K562 (cell line): ENCODE measurements at regions not wholly inside any gene's neighbourhood (a gene's known extent, or its start where the extent isn't known, plus 50 kb on each side); places are given as distances from the start of the nearest gene placed in this dataset.
"Not testable (repeated sequence)": the region's sequence is repeated elsewhere in the genome, so short reads cannot be mapped to it uniquely, and the experiment has no call there.

Experiments used
- ATAC-seq: fragments of 200-7000 bp; cut with Tn5 transposase; 3 replicates; pipeline ENCODE4 v1.9.1; 2020; ENCODE audit warnings: moderate library complexity
- BruUV-seq: library from RNA; stranded (reverse); fragments of 400-500 nt; replicated peaks from 2 replicates; lab custom pipeline; 2021; lab: Mats Ljungman, UMichigan
- CTCF ChIA-PET: fragments of 300-600 bp; formaldehyde crosslinking; extraction: SDS; loops from one replicate; lab custom pipeline; 2021; ENCODE audit warnings: low intra/inter-chr PET ratio; lab: Yijun Ruan, JAX
- POLR2A ChIA-PET: fragments of 300-600, 350-650 bp; sonication (Branson Sonifier 250); formaldehyde crosslinking; extraction: SDS; loops from one replicate; lab custom pipeline; 2021; ENCODE audit warnings: antibody characterized with exemption, inconsistent platforms; lab: Yijun Ruan, JAX
- DNase-seq, 4 experiments: peaks; one replicate each; pipeline versions ENCODE4 v3.0.0 to v3.0.0-alpha.2; 2011 to 2018; ENCODE audit warnings: low spot score in 3 of 4, mixed read lengths in 3 of 4; ENCODE audit errors: extremely low read depth in 1 of 4
- FAIRE-seq: peaks from 2 replicates; lab custom pipeline; 2011; peaks lifted over from hg19 to GRCh38; lab: Jason Lieb, UNC
- H2AFZ ChIP-seq: 2 replicates; pipeline ENCODE4 v1.6.0; 2011; ENCODE audit warnings: low read depth, low read length, control low read depth, inconsistent platforms
- H3K27ac ChIP-seq: fragments of 200-600 bp; 3 replicates; pipeline ENCODE4 v1.8.0; 2011; ENCODE audit warnings: low read depth, mild to moderate bottlenecking, control low read depth, inconsistent platforms, low read length, moderate library complexity, mixed read lengths; ENCODE audit errors: extremely low read depth
- H3K27me3 ChIP-seq, 2 experiments: fragments of 300-600 bp in 1 of 2; 2 replicates in 1 of 2; 3 replicates in 1 of 2; pipeline versions ENCODE4 v1.6.0 to v1.8.0; 2011; ENCODE audit warnings: inconsistent platforms in 2 of 2, low read length in 2 of 2, mild to moderate bottlenecking in 1 of 2, mixed read lengths in 1 of 2, moderate library complexity in 1 of 2; ENCODE audit not compliant: control insufficient read depth in 2 of 2, insufficient read depth in 2 of 2
- H3K36me3 ChIP-seq: fragments of 300-600 bp; 3 replicates; pipeline ENCODE4 v1.8.0; 2011; ENCODE audit warnings: mild to moderate bottlenecking, low read length, inconsistent platforms; ENCODE audit not compliant: control insufficient read depth, insufficient read depth
- H3K4me1 ChIP-seq, 2 experiments: fragments of 200-600 bp in 1 of 2; replicated peaks in 1 of 2; 2 replicates in 1 of 2; 3 replicates in 1 of 2; pipeline versions ENCODE4 v1.5.1 to v1.8.0; 2011; ENCODE audit warnings: inconsistent platforms in 2 of 2, low read length in 2 of 2, mild to moderate bottlenecking in 1 of 2, mixed read lengths in 1 of 2, moderate library complexity in 1 of 2; ENCODE audit not compliant: control insufficient read depth in 2 of 2, insufficient read depth in 2 of 2
- H3K4me2 ChIP-seq: 2 replicates; pipeline ENCODE4 v1.6.1; 2011; ENCODE audit warnings: low read length, control low read depth, inconsistent platforms, mixed read lengths; ENCODE audit not compliant: insufficient read depth
- H3K4me3 ChIP-seq: fragments of 200-600 bp; sonication (generic), shearing (Covaris generic); 2 replicates; pipeline ENCODE4 v1.5.1; 2016; ENCODE audit warnings: control low read depth, inconsistent platforms
- H3K79me2 ChIP-seq: fragments of 200-600 bp; 3 replicates; pipeline ENCODE4 v1.8.0; 2011; ENCODE audit warnings: low read length, inconsistent platforms; ENCODE audit not compliant: control insufficient read depth, insufficient read depth
- H3K9ac ChIP-seq, 2 experiments: 2 replicates each; pipeline versions ENCODE4 v1.6.0 to v1.6.1; 2011; ENCODE audit warnings: low read depth in 2 of 2, low read length in 2 of 2, control low read depth in 1 of 2, inconsistent platforms in 1 of 2, mild to moderate bottlenecking in 1 of 2, mixed read lengths in 1 of 2; ENCODE audit not compliant: insufficient read depth in 1 of 2
- H3K9me1 ChIP-seq: one replicate; pipeline ENCODE4 v1.6.0; 2011; ENCODE audit warnings: inconsistent platforms, mild to moderate bottlenecking, low read length, moderate library complexity; ENCODE audit not compliant: control insufficient read depth, insufficient read depth
- H3K9me3 ChIP-seq: replicated peaks from 2 replicates; pipeline ENCODE4 v1.5.1; 2011; ENCODE audit warnings: low read depth, low read length, inconsistent platforms; ENCODE audit not compliant: control insufficient read depth, insufficient read depth
- H4K20me1 ChIP-seq: replicated peaks from 2 replicates; pipeline ENCODE4 v1.6.1; 2011; ENCODE audit warnings: low read length, inconsistent platforms, mixed read lengths; ENCODE audit not compliant: control insufficient read depth, insufficient read depth
- CBFA2T3 ChIP-seq: fragments of 450-650 bp; IDR thresholded peaks from 2 replicates; pipeline ENCODE4 v1.6.1; 2017
- SMARCA4 ChIP-seq: fragments of 450-650 bp; IDR thresholded peaks from 2 replicates; pipeline ENCODE4 v1.6.1; 2016
- SP2 ChIP-seq: IDR thresholded peaks from 2 replicates; pipeline ENCODE4 v1.6.1; 2011; ENCODE audit warnings: mild to moderate bottlenecking, low read depth, low read length, moderate library complexity; ENCODE audit not compliant: poor library complexity, severe bottlenecking; ENCODE audit errors: extremely low read depth
- TRIM24 ChIP-seq, 2 experiments: fragments of 450-650 bp; IDR thresholded peaks; 2 replicates each; pipeline ENCODE4 v1.6.1; 2016
- in situ Hi-C: fragments of 300-500 bp; cut with MboI; formaldehyde crosslinking; loops from 4 replicates; pipeline ENCODE4 v1.15.0; 2018; ENCODE audit warnings: inconsistent platforms, mixed read lengths
- intact Hi-C: fragments of 100-400 bp; cut with micrococcal nuclease; formaldehyde crosslinking; loops from 2 replicates; pipeline ENCODE4 v1.14.2; 2022
- TF ChIP-seq, protein P1 (sequence below): fragments of 200-800 bp; sonication (Bioruptor generic); IDR thresholded peaks from 2 replicates; pipeline ENCODE4 v1.6.1; 2017; ENCODE audit warnings: missing genetic modification characterization, missing compliant biosample characterization
- TF ChIP-seq, protein P2 (sequence below), 2 experiments: fragments of 450-650 bp; IDR thresholded peaks; 2 replicates each; pipeline ENCODE4 v1.6.1; 2018; ENCODE audit warnings: mild to moderate bottlenecking in 2 of 2, low read depth in 1 of 2; ENCODE audit not compliant: partially characterized antibody in 2 of 2

DNA sequence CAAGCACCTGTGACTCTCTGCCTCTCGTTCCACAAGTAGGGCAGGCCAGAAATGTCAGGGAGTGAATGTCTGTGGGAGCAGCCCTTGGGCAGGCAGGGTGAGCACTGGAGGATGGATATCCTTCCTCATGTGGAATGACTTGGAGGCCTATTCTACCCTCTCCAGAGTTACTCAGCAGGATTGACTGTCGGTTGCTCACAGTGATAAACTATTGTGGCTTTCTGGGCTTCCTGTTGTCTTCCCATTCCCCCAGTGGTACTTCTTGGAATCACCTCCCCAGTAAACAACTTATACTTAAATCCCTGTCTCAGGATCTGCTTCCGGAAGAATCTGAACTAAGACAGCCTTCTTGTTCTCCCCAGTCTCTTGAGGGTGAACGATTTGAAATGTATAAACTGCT is 79.6 kb upstream of the MANSC4 start (continued):
- TF ChIP-seq SP2 = no peak
- TF ChIP-seq, protein P1, sequence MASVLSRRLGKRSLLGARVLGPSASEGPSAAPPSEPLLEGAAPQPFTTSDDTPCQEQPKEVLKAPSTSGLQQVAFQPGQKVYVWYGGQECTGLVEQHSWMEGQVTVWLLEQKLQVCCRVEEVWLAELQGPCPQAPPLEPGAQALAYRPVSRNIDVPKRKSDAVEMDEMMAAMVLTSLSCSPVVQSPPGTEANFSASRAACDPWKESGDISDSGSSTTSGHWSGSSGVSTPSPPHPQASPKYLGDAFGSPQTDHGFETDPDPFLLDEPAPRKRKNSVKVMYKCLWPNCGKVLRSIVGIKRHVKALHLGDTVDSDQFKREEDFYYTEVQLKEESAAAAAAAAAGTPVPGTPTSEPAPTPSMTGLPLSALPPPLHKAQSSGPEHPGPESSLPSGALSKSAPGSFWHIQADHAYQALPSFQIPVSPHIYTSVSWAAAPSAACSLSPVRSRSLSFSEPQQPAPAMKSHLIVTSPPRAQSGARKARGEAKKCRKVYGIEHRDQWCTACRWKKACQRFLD (CRISPR knock-in tag) = peak; percentile 81; the same call in 1 of the 2 replicates
- peak; percentile 20; the same call in 1 of the 2 replicates for TF ChIP-seq CBFA2T3
- no peak for TF ChIP-seq SMARCA4
- TF ChIP-seq, all 486 proteins: peak for 28

DNA sequence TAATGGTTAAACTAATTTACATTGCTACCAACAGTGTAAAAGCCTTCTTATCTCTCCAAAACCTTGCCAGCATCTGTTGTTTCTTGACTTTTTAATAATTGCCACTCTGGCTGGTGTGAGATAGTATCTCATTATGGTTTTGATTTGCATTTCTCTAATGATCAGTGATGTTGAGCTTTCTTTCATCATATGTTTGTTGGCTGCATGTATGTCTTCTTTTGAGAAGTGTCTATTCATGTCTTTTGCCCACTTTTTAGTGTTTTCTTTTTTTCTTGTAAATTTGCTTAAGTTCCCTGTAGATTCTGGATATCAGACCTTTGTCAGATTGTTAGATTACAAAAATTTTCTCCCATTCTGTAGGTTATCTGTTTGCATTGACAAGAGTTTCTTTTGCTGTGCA is 77.0 kb upstream of the MANSC4 start:
- H2AFZ ChIP-seq, H3K9me3 ChIP-seq, in situ Hi-C loops, DNase-seq, H3K4me2 ChIP-seq, H3K27me3 ChIP-seq, ATAC-seq, H3K9ac ChIP-seq, H4K20me1 ChIP-seq, H3K36me3 ChIP-seq, BruUV-seq, H3K4me3 ChIP-seq, POLR2A ChIA-PET, H3K79me2 ChIP-seq, intact Hi-C loops, H3K9me1 ChIP-seq, H3K27ac ChIP-seq, CTCF ChIA-PET, FAIRE-seq: not testable (repeated sequence)
- TF ChIP-seq, protein P2, sequence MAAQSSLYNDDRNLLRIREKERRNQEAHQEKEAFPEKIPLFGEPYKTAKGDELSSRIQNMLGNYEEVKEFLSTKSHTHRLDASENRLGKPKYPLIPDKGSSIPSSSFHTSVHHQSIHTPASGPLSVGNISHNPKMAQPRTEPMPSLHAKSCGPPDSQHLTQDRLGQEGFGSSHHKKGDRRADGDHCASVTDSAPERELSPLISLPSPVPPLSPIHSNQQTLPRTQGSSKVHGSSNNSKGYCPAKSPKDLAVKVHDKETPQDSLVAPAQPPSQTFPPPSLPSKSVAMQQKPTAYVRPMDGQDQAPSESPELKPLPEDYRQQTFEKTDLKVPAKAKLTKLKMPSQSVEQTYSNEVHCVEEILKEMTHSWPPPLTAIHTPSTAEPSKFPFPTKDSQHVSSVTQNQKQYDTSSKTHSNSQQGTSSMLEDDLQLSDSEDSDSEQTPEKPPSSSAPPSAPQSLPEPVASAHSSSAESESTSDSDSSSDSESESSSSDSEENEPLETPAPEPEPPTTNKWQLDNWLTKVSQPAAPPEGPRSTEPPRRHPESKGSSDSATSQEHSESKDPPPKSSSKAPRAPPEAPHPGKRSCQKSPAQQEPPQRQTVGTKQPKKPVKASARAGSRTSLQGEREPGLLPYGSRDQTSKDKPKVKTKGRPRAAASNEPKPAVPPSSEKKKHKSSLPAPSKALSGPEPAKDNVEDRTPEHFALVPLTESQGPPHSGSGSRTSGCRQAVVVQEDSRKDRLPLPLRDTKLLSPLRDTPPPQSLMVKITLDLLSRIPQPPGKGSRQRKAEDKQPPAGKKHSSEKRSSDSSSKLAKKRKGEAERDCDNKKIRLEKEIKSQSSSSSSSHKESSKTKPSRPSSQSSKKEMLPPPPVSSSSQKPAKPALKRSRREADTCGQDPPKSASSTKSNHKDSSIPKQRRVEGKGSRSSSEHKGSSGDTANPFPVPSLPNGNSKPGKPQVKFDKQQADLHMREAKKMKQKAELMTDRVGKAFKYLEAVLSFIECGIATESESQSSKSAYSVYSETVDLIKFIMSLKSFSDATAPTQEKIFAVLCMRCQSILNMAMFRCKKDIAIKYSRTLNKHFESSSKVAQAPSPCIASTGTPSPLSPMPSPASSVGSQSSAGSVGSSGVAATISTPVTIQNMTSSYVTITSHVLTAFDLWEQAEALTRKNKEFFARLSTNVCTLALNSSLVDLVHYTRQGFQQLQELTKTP (IDR thresholded peaks at IDR 0.05; ENCODE audit: low read depth in 1 of 2, partially characterized antibody in 2 of 2) = peak in 1 of 2 experiments; percentile 92
- peak in 1 of 2 experiments; percentile 21; a peak in 1 of 4 replicates for TF ChIP-seq TRIM24 (IDR thresholded peaks at IDR 0.05)
- peaks cover 0 to 30% of the 10 kb centered on the region in 2 experiments; a peak in 4 of 5 replicates for H3K4me1 ChIP-seq
